ENCODE measurements at regions not wholly inside any gene's neighbourhood (a gene's known extent, or its start where the extent isn't known, plus 50 kb on each side); places are given as distances from the start of the nearest gene placed in this dataset.

DNA sequence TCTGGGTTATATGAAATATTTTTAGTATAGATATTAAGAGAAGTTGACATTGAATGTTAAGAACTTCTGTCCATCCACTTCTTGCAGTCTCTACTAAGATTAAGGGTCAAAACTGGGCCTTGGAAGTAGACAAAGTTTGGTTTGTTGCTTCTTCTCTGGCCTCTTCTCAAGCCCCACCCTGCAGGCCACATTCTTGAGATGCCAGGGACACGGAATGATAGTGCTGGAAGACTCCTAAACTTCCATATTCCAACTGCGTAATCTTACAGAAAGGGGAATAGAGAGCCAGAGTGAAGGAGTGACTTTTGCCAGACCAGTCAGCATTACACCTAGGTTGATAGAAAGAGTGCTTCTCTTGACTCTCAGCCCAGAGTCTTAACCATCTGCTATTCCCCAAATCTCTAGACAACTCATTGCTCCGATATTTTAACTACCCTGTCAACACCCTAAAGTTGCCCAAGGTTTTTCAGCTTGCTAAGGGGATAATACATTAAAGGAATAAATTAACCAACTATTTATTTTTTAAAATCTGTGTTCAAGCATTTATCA is 136.4 kb upstream of the SYN3 start:
- ChIA-PET POLR2A (no interaction called here), CTCF (no interaction called here)
- H3K27ac Mint-ChIP-seq, result no peak overlapping the region

GRCh38 chr22:33192156-33192555 is 134.0 kb upstream of the SYN3 start:
- no peak overlapping the region for H3K27ac ChIP-seq (ENCODE audit: low read depth, low read length)
- H3K9me3 Mint-ChIP-seq, result peaks cover 0 to 4% (median 0%) of the 10 kb centered on the region in 5 donors
- CTCF ChIA-PET, result no interaction called here

More for the DNA sequence above, 136.4 kb upstream of the SYN3 start:
- Histone ChIP-seq H3K9me3 (ENCODE audit: low read length) (no peaks in the 10 kb centered on the region), H3K27me3 (ENCODE audit: insufficient read depth, low read length, poor library complexity, severe bottlenecking) (no peaks in the 10 kb centered on the region), H3K4me1 (ENCODE audit: insufficient read depth, low read length) (no peaks in the 10 kb centered on the region), H3K36me3 (ENCODE audit: insufficient read depth, low read length) (no peaks in the 10 kb centered on the region), H3K4me3 (ENCODE audit: low read length) (no peak overlapping the region), H3K27ac (ENCODE audit: low read depth, low read length) (no peak overlapping the region)
- Mint-ChIP-seq H3K36me3 (no peaks in the 10 kb centered on the region), H3K27me3 (peaks cover 3% of the 10 kb centered on the region in 2 donors), H3K4me1 (no peaks in the 10 kb centered on the region), H3K4me3 (no peak overlapping the region), H3K9me3 (peaks cover 0 to under 1% (median 0%) of the 10 kb centered on the region in 5 donors)
- no peak for DNase-seq

DNA sequence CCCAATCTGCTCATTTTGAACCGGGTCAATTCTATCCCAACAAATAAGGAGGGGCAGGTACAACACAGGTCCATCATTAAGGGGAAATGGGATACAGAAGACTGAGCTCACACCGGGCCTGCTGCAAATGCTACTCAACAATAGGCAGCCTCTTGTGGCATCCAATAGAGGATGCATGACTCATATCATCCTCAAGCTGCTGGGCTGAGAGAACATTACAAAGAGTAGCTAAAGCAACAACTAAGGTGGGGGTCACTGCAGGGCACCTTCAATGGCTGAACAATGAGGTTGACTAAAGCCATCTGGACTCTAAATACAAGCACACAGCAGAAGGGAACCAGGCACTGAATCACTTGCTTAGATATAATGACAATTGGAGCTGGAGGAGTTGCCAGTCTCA is 130.1 kb upstream of the SYN3 start:
- Histone ChIP-seq H3K9me3 (ENCODE audit: low read length) (no peaks in the 10 kb centered on the region), H3K4me3 (ENCODE audit: low read length) (no peak overlapping the region), H3K4me1 (ENCODE audit: insufficient read depth, low read length) (no peaks in the 10 kb centered on the region), H3K27me3 (ENCODE audit: insufficient read depth, low read length, poor library complexity, severe bottlenecking) (no peaks in the 10 kb centered on the region), H3K36me3 (ENCODE audit: insufficient read depth, low read length) (no peaks in the 10 kb centered on the region), H3K27ac (ENCODE audit: low read depth, low read length) (no peak overlapping the region)
- ChIA-PET POLR2A (no interaction called here), CTCF (no interaction called here)
- DNase-seq, result no peak
- Mint-ChIP-seq H3K27me3 (peaks cover 3% of the 10 kb centered on the region in 2 donors), H3K36me3 (no peaks in the 10 kb centered on the region), H3K9me3 (peaks cover 0 to 8% (median 0%) of the 10 kb centered on the region in 5 donors), H3K27ac (no peak overlapping the region), H3K4me1 (no peaks in the 10 kb centered on the region), H3K4me3 (no peak overlapping the region)

More at GRCh38 chr22:33192156-33192555, 134.0 kb upstream of the SYN3 start:
- POLR2A ChIA-PET, result no interaction called here
- Histone ChIP-seq H3K27me3 (ENCODE audit: insufficient read depth, low read length, poor library complexity, severe bottlenecking) (no peaks in the 10 kb centered on the region), H3K4me3 (ENCODE audit: low read length) (no peak overlapping the region), H3K36me3 (ENCODE audit: insufficient read depth, low read length) (no peaks in the 10 kb centered on the region), H3K4me1 (ENCODE audit: insufficient read depth, low read length) (no peaks in the 10 kb centered on the region), H3K9me3 (ENCODE audit: low read length) (no peaks in the 10 kb centered on the region)
- Mint-ChIP-seq H3K4me1 (no peaks in the 10 kb centered on the region), H3K36me3 (no peaks in the 10 kb centered on the region), H3K27ac (no peak overlapping the region), H3K27me3 (peaks cover 3% of the 10 kb centered on the region in 2 donors), H3K4me3 (no peak overlapping the region)
- DNase-seq, result no peak

DNA sequence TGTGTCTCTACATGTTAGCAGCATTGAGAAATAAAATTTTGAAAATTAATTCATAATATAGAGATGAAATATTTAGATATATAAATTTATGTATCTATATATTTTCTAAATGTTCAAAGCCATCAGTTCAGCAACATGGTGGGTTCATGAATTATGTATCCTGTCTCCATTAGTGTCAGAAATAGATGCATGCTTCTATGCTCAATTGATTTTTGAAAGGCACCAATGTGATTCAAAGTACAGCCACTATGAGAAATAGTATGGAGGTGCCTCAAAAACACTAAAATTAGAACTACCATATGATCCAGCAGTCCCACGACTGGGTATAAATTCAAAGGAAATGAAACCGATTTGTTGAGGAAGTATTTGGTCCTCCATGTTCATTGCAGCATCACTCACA is 128.6 kb upstream of the SYN3 start:
- Histone ChIP-seq H3K36me3 (ENCODE audit: insufficient read depth, low read length) (no peaks in the 10 kb centered on the region), H3K27me3 (ENCODE audit: insufficient read depth, low read length, poor library complexity, severe bottlenecking) (no peaks in the 10 kb centered on the region), H3K9me3 (ENCODE audit: low read length) (no peaks in the 10 kb centered on the region), H3K4me3 (ENCODE audit: low read length) (no peak overlapping the region), H3K4me1 (ENCODE audit: insufficient read depth, low read length) (no peaks in the 10 kb centered on the region), H3K27ac (ENCODE audit: low read depth, low read length) (no peak overlapping the region)
- ChIA-PET CTCF (no interaction called here), POLR2A (no interaction called here)
- no peak for DNase-seq
- no peaks in the 10 kb centered on the region for H3K4me1 Mint-ChIP-seq
- H3K27me3 Mint-ChIP-seq, result peaks cover 3 to 5% of the 10 kb centered on the region in 2 donors
- H3K9me3 Mint-ChIP-seq, result peaks cover 0 to 8% (median 2%) of the 10 kb centered on the region in 5 donors
- H3K36me3 Mint-ChIP-seq, result no peaks in the 10 kb centered on the region
- H3K27ac Mint-ChIP-seq, result no peak overlapping the region
- H3K4me3 Mint-ChIP-seq, result no peak overlapping the region

DNA sequence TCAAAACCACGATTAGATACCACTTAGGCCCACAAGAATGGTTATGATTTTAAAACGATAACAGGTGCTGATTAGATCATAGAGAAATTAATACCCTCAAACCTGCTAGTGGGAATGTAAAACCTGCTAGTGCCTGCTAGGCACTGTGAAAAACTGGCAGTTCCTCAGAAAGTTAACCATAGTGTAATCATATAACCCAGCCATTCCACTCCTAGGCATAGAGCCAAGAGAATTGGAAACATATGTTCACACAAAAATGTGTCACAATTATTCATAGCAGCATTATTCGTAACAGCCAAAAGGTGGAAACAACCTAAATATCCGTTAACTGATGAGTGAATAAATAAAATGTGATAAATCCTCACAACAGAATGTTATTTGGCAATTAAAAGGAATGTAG is 122.2 kb upstream of the SYN3 start:
- Histone ChIP-seq H3K36me3 (ENCODE audit: insufficient read depth, low read length) (no peaks in the 10 kb centered on the region), H3K4me3 (ENCODE audit: low read length) (no peak overlapping the region), H3K27ac (ENCODE audit: low read depth, low read length) (no peak overlapping the region), H3K4me1 (ENCODE audit: insufficient read depth, low read length) (no peaks in the 10 kb centered on the region), H3K27me3 (ENCODE audit: insufficient read depth, low read length, poor library complexity, severe bottlenecking) (no peaks in the 10 kb centered on the region), H3K9me3 (ENCODE audit: low read length) (no peaks in the 10 kb centered on the region)
- no peak for DNase-seq
- H3K9me3 Mint-ChIP-seq, result peaks cover 2 to 8% (median 4%) of the 10 kb centered on the region in 5 donors
- H3K27ac Mint-ChIP-seq, result no peak overlapping the region
- CTCF ChIA-PET, result no interaction called here
- no peaks in the 10 kb centered on the region for H3K4me1 Mint-ChIP-seq
- H3K36me3 Mint-ChIP-seq, result no peaks in the 10 kb centered on the region
- peaks cover 3 to 6% of the 10 kb centered on the region in 2 donors for H3K27me3 Mint-ChIP-seq
- H3K4me3 Mint-ChIP-seq, result no peak overlapping the region
- POLR2A ChIA-PET, result no interaction called here

DNA sequence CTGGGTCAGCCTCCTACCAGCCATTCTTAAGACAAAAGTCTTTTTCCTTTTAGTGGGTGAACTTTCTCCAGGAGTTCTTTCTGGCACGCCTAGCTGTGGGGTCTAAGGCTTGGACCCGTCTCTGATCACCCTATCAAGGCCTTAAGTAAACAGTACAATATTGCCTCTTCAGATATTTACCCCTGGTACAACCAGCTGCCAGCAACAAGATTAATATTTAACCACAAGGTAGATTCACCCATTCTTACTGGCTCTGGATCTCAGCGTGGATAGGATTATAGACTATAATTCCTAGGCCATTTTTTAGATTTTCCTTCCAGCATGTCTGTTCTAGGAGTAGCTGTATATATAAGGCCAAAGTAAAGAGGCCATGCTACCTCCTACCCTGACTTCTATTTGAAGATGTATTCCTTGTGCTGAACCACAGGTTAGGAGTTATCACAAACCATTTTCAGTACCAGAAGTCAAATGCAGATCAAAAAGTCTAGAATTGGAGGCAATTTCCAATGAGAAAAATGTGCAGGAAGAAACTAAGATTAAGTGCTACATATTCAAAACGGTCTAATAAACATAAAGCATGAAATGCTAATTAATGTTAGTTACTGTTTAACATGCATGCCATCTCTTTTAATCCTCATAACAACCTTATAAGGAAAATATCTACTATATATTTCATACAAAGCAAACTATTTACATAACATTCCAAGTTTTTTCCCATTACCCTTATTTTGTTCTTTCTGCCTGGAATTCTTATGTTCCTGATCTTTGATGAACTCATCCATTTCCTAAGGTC is 110.0 kb upstream of the SYN3 start:
- POLR2A ChIA-PET, result no interaction called here
- DNase-seq, result no peak

GRCh38 chr22:33166206-33166605 is 108.0 kb upstream of the SYN3 start:
- POLR2A ChIA-PET, result no interaction called here
- peaks cover 5 to 6% of the 10 kb centered on the region in 2 donors for H3K27me3 Mint-ChIP-seq
- CTCF ChIA-PET, result no interaction called here

More for the DNA sequence above, 110.0 kb upstream of the SYN3 start:
- CTCF ChIA-PET, result no interaction called here
- peaks cover 0 to 4% (median 0%) of the 10 kb centered on the region in 5 donors for H3K9me3 Mint-ChIP-seq
- Histone ChIP-seq H3K36me3 (ENCODE audit: insufficient read depth, low read length) (no peaks in the 10 kb centered on the region), H3K4me1 (ENCODE audit: insufficient read depth, low read length) (no peaks in the 10 kb centered on the region), H3K4me3 (ENCODE audit: low read length) (no peak overlapping the region), H3K27me3 (ENCODE audit: insufficient read depth, low read length, poor library complexity, severe bottlenecking) (no peaks in the 10 kb centered on the region), H3K9me3 (ENCODE audit: low read length) (no peaks in the 10 kb centered on the region), H3K27ac (ENCODE audit: low read depth, low read length) (no peak overlapping the region)
- no peak overlapping the region for H3K27ac Mint-ChIP-seq
- no peaks in the 10 kb centered on the region for H3K4me1 Mint-ChIP-seq
- H3K4me3 Mint-ChIP-seq, result no peak overlapping the region
- peaks cover 3 to 6% of the 10 kb centered on the region in 2 donors for H3K27me3 Mint-ChIP-seq
- no peaks in the 10 kb centered on the region for H3K36me3 Mint-ChIP-seq

GRCh38 chr22:33163815-33164214 is 105.6 kb upstream of the SYN3 start:
- Mint-ChIP-seq H3K4me1 (no peaks in the 10 kb centered on the region), H3K4me3 (no peak overlapping the region), H3K36me3 (no peaks in the 10 kb centered on the region), H3K27me3 (peaks cover 0 to 2% of the 10 kb centered on the region in 2 donors), H3K9me3 (no peaks in the 10 kb centered on the region), H3K27ac (no peak overlapping the region)
- CTCF ChIA-PET, result no interaction called here
- no peaks in the 10 kb centered on the region for H3K36me3 ChIP-seq (ENCODE audit: insufficient read depth, low read length)
- no peak for DNase-seq
- POLR2A ChIA-PET, result no interaction called here
- no peaks in the 10 kb centered on the region for H3K9me3 ChIP-seq (ENCODE audit: low read length)
- no peak overlapping the region for H3K27ac ChIP-seq (ENCODE audit: low read depth, low read length)
- no peaks in the 10 kb centered on the region for H3K4me1 ChIP-seq (ENCODE audit: insufficient read depth, low read length)
- H3K27me3 ChIP-seq (ENCODE audit: insufficient read depth, low read length, poor library complexity, severe bottlenecking), result no peaks in the 10 kb centered on the region
- no peak overlapping the region for H3K4me3 ChIP-seq (ENCODE audit: low read length)

More at GRCh38 chr22:33166206-33166605, 108.0 kb upstream of the SYN3 start:
- H3K27me3 ChIP-seq (ENCODE audit: insufficient read depth, low read length, poor library complexity, severe bottlenecking), result no peaks in the 10 kb centered on the region
- no peaks in the 10 kb centered on the region for H3K36me3 ChIP-seq (ENCODE audit: insufficient read depth, low read length)
- no peaks in the 10 kb centered on the region for H3K9me3 ChIP-seq (ENCODE audit: low read length)
- H3K4me3 ChIP-seq (ENCODE audit: low read length), result no peak overlapping the region
- no peaks in the 10 kb centered on the region for H3K4me1 ChIP-seq (ENCODE audit: insufficient read depth, low read length)
- Mint-ChIP-seq H3K27ac (no peak overlapping the region), H3K4me1 (no peaks in the 10 kb centered on the region), H3K36me3 (no peaks in the 10 kb centered on the region), H3K4me3 (no peak overlapping the region), H3K9me3 (peaks cover 0 to 4% (median 0%) of the 10 kb centered on the region in 5 donors)
- DNase-seq, result no peak
- no peak overlapping the region for H3K27ac ChIP-seq (ENCODE audit: low read depth, low read length)

Data from CD8-positive, alpha-beta memory T cell (primary cell).